GM12864 (cell line): ENCODE measurements at regions not wholly inside any gene's neighbourhood (a gene's known extent, or its start where the extent isn't known, plus 50 kb on each side); places are given as distances from the start of the nearest gene placed in this dataset.

Experiments used
- DNase-seq: peaks from one replicate; pipeline ENCODE4 v3.0.0-alpha.2; 2011; ENCODE audit warnings: low read depth
- H3K4me3 ChIP-seq: 2 replicates; pipeline ENCODE4 v1.5.1; 2011; ENCODE audit warnings: mild to moderate bottlenecking, low read depth, low read length, control low read depth
- TF ChIP-seq, protein P1 (sequence below): IDR thresholded peaks from 2 replicates; pipeline ENCODE4 v1.5.1; 2011; ENCODE audit warnings: low read depth, mild to moderate bottlenecking, moderate library complexity, low read length, control low read depth, inconsistent platforms; ENCODE audit errors: missing control alignments

DNA sequence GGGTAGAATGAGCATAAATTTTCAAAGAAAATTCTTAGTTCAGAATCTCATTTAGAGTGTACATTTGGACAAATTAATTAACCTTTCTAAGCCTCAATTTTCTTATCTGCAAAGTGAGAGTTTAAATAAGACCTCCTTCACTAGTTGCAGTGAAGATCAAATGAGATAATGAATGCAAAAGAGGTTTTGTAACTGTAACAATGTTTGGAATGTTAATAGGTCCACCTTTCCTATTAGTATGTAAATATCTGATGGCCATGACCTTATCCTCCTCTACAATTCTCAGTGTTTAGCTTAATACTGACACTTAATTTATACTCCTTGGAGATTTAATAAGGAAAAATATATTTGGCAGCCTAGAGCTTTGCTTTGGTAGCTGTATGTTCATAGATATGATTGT, 138.8 kb downstream of the GABRG1 start:
- no peak overlapping the region for H3K4me3 ChIP-seq
- no peak for DNase-seq

DNA sequence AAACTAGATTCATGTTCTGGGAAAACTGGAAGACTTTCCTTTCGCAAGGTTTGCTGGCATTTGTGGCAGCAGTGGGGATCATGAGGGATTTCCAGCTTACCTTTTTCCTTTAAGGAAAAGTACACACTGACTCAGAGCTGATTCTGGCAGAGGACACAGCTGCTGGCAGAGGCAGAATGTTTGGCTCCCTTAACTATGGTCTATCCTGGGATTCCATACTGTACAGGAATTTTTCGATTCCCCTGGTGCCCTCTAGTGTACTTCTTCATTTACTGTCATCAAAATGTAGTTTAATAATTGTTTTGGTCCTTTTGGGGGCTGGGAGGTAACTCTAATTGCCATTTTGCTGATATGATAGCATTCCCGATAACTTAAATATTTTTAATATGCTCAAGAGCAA, 152.7 kb downstream of the GABRG1 start:
- H3K4me3 ChIP-seq = no peak overlapping the region
- DNase-seq = no peak
- TF ChIP-seq, protein P1, sequence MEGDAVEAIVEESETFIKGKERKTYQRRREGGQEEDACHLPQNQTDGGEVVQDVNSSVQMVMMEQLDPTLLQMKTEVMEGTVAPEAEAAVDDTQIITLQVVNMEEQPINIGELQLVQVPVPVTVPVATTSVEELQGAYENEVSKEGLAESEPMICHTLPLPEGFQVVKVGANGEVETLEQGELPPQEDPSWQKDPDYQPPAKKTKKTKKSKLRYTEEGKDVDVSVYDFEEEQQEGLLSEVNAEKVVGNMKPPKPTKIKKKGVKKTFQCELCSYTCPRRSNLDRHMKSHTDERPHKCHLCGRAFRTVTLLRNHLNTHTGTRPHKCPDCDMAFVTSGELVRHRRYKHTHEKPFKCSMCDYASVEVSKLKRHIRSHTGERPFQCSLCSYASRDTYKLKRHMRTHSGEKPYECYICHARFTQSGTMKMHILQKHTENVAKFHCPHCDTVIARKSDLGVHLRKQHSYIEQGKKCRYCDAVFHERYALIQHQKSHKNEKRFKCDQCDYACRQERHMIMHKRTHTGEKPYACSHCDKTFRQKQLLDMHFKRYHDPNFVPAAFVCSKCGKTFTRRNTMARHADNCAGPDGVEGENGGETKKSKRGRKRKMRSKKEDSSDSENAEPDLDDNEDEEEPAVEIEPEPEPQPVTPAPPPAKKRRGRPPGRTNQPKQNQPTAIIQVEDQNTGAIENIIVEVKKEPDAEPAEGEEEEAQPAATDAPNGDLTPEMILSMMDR = no peak

More for the DNA sequence above, 138.8 kb downstream of the GABRG1 start:
- TF ChIP-seq, protein P1 = no peak

DNA sequence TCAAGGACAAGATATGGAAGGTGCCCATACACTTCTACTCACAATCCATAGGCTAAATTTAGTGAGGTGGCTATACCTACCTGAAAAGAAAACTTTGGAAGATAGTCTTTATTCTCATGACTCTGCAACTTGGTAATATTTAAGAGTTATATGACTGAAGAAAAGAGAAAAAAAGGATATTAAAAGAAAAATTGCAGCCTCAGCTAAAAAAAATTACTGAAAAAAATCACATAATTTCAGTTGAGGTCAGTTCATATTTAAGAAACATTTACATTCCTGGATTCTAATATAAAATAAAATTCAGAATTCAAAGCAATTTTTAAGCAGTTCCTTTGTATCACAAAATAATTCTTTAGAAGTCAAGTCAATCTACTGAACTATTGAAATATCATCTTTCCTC, 166.5 kb downstream of the GABRG1 start:
- DNase-seq = no peak
- TF ChIP-seq, protein P1 = no peak
- no peak overlapping the region for H3K4me3 ChIP-seq

GRCh38 chr4:45954276-45954675, 169.6 kb downstream of the GABRG1 start:
- TF ChIP-seq, protein P1 = no peak

DNA sequence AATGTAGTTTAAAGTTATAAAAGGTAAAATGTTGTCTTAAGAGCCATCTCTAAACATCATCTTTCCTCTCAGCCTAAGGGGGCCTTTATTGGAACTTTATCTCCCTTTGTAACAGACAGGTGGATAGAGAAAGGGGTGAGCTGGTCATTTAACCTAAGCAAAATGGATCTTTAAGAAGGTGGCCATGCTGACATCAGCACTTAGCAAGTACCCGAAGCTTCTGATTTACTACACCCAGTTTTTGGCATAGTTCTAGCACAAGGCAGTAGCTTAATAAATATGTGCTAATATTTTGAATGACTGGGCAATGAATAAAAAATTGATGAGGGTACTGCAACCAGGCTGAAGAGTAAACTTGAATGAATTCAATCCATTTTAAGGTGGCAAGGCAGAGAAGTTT, 172.7 kb downstream of the GABRG1 start:
- no peak for DNase-seq
- H3K4me3 ChIP-seq = no peak overlapping the region
- TF ChIP-seq, protein P1 = no peak

More at GRCh38 chr4:45954276-45954675, 169.6 kb downstream of the GABRG1 start:
- no peak overlapping the region for H3K4me3 ChIP-seq
- no peak for DNase-seq

GRCh38 chr4:45946699-45947098, 177.2 kb downstream of the GABRG1 start:
- H3K4me3 ChIP-seq = no peak overlapping the region
- DNase-seq = no peak
- TF ChIP-seq, protein P1 = no peak

DNA sequence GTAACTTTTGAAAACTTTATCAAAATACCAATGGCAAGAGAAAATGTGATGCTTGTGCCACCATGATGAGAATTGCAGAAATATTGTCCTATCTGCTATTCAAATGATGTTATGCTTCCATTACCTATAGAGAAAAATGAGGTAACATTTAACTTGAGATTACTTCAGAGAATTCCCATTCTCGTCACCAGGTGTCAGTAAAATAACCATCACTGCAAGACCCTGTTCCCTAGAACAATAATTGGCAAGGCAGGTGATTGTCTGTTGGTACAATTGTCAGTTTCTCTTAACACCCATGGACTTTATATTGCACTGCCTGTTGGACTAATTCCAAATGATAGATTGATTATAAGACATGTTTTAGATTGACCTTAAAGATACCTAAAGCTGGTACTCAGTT, 179.9 kb downstream of the GABRG1 start:
- TF ChIP-seq, protein P1 = peak; percentile 4
- DNase-seq = no peak

More for the DNA sequence above, 179.9 kb downstream of the GABRG1 start:
- H3K4me3 ChIP-seq = no peak overlapping the region
